Lower leg skin (tissue), 4 donors: ENCODE measurements at regions not wholly inside any gene's neighbourhood (a gene's known extent, or its start where the extent isn't known, plus 50 kb on each side); places are given as distances from the start of the nearest gene placed in this dataset.

Experiments used
- DNase-seq, 2 donors: peaks; one replicate each; pipeline ENCODE4 v3.0.0-alpha.2; 2019; ENCODE audit warnings: low spot score in 2 of 2
- H3K4me3 ChIP-seq: fragments of 200-600 bp; sonication (generic); 2 replicates; pipeline ENCODE4 v1.5.1; 2017; ENCODE audit warnings: mild to moderate bottlenecking, low read depth; ENCODE audit not compliant: poor library complexity, severe bottlenecking
- POLR2A ChIP-seq, 2 donors: fragments of 450-650 bp; IDR thresholded peaks; one replicate each; pipeline ENCODE4 v1.6.1; 2016 to 2017; ENCODE audit warnings: antibody characterized with exemption in 2 of 2, mild to moderate bottlenecking in 1 of 2, moderate library complexity in 1 of 2
- WGBS, 2 donors: methylation state at CpG; one replicate each; pipeline ENCODE4 v1.1.5; 2018; 5-methylcytosine and 5-hydroxymethylcytosine counted together
- intact Hi-C: fragments of 100-400 bp; cut with DNase I; formaldehyde crosslinking; loops from one replicate; pipeline ENCODE4 v1.15.0; 2023; ENCODE audit warnings: low total_unique reads
- TF ChIP-seq, protein P1 (sequence below), 3 donors: fragments of 450-650 bp; IDR thresholded peaks; one replicate each; pipeline ENCODE4 v1.5.1; 2016; ENCODE audit warnings: antibody characterized with exemption in 3 of 3, mild to moderate bottlenecking in 3 of 3, moderate library complexity in 2 of 3

DNA sequence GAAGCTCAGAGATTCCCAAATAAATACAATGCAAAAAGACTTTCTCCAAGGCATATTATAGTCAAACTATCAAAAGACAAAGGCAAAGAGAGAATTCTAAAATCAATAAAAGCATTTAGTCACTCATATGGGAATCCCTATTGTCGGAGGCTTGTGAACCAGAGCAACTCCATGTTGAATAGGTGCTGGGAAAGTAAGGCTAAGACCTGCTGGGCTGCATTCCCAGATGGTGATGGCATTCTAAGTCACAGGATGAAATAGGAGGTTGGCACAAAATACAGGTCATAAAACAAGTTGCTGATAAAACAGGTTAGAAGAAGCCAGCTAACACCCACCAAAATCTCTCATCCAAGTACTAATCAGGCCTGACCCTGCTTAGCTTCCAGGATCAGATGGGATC is 84.5 kb downstream of the JRKL start:
- 64 to 83% methylated on average over 1 of the region's 1 CpG for WGBS, 2 donors
- intact Hi-C loops, result no loop called here
- H3K4me3 ChIP-seq, result no peak overlapping the region
- no peak for DNase-seq
- no peak for TF ChIP-seq POLR2A (IDR thresholded peaks at IDR 0.05)
- TF ChIP-seq, protein P1, sequence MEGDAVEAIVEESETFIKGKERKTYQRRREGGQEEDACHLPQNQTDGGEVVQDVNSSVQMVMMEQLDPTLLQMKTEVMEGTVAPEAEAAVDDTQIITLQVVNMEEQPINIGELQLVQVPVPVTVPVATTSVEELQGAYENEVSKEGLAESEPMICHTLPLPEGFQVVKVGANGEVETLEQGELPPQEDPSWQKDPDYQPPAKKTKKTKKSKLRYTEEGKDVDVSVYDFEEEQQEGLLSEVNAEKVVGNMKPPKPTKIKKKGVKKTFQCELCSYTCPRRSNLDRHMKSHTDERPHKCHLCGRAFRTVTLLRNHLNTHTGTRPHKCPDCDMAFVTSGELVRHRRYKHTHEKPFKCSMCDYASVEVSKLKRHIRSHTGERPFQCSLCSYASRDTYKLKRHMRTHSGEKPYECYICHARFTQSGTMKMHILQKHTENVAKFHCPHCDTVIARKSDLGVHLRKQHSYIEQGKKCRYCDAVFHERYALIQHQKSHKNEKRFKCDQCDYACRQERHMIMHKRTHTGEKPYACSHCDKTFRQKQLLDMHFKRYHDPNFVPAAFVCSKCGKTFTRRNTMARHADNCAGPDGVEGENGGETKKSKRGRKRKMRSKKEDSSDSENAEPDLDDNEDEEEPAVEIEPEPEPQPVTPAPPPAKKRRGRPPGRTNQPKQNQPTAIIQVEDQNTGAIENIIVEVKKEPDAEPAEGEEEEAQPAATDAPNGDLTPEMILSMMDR (IDR thresholded peaks at IDR 0.05), result no peak

DNA sequence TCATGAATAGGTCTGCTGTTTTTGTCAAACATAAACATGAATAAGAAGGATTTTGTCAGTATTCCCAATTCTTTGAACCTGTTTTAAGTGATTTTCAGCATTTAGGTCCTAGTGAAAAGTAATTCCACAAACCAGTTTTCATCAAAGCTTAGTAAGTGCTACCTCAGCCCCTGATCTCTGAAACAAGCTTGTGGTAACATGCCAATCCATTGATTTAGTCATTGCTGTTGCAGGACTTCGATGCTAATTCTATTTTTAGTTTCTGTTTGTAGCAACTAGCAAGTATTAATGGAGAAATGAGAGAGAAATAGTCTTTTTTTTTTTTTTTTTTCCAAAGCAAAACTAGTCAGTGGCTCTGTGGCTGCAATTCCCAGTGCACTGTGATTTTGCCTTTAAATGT is 91.4 kb downstream of the JRKL start:
- 9 to 10% methylated on average over 1 of the region's 1 CpG for whole genome bisulfite sequencing, 2 donors
- no peak overlapping the region for H3K4me3 ChIP-seq
- no peak for TF ChIP-seq POLR2A (IDR thresholded peaks at IDR 0.05)
- TF ChIP-seq, protein P1 (IDR thresholded peaks at IDR 0.05), result no peak
- intact Hi-C loops, result no loop called here
- DNase-seq, result no peak

DNA sequence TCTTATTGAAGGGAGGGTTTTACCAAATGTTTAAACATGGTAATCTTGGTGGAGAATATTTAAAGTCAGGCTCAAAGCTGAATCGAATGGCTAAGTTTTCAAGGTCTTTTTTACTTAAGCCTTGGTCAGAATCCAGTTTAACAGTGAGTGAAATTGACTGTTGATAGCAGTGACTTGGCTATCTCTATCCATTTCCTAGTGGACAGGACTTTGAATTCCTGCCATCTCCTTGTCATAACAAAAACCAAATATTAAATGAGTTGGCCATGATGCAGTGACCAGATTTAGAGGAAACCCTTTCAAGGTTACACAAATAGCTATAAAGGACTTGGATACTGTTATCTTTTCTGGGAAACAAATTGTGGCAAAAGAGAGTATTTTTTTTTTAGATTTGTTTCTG is 92.0 kb downstream of the JRKL start:
- TF ChIP-seq, protein P1 (IDR thresholded peaks at IDR 0.05), result no peak
- no peak for TF ChIP-seq POLR2A (IDR thresholded peaks at IDR 0.05)
- DNase-seq, result no peak
- no peak overlapping the region for H3K4me3 ChIP-seq
- 55 to 70% methylated on average over 1 of the region's 1 CpG for WGBS, 2 donors
- intact Hi-C loops, result no loop called here

DNA sequence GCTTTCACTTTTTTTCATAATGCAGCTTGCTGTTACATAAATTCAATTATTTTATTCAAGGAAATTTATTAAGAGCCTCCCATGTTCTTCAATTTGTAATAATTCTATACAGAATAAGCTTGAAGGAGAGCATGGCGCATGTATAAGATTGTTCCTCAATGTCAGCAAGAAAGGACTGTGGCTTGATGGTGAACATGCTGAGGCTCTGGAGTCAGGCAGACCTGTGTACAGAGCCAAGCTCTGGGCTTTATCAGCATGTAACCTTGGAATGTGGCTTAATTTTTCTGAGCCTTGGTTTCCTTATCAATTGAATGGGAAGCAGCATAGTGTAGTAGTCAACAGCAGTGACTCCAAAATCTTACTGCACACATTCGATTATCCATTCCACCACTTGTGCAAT is 92.4 kb downstream of the JRKL start:
- intact Hi-C loops, result no loop called here
- H3K4me3 ChIP-seq, result no peak overlapping the region
- TF ChIP-seq POLR2A (IDR thresholded peaks at IDR 0.05), result no peak
- TF ChIP-seq, protein P1 (IDR thresholded peaks at IDR 0.05), result no peak
- no peak for DNase-seq
- 94 to 96% methylated on average over 2 of the region's 2 CpGs for WGBS, 2 donors

DNA sequence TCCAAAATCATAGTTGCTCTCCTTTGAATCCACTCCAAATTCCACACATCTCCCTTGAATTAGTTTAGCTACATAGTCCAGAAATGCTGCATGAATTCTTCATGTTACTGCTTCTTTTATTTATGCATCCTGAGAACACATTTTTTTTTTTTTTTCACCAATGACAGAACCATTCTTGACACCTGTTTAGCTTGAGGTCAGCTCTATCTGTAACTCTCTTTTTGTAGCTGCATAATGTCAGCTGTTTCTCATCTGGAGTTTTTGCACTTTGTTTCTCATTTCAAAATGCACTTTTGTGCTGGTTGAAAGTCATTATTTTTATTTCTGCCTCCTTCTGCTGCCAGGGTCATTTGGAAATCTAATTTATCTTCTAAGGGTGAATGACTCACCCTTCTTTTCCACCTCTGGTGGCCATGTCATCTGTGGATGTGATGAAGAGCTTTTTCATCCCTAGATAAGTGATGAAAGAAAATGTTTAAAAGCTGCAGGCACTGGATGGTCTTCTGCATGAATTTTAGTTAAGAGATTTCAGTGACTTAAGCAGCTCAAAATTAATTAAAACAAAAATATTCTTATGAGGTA is 93.7 kb downstream of the JRKL start:
- TF ChIP-seq POLR2A (IDR thresholded peaks at IDR 0.05), result no peak
- TF ChIP-seq, protein P1 (IDR thresholded peaks at IDR 0.05), result no peak
- H3K4me3 ChIP-seq, result no peak overlapping the region
- intact Hi-C loops, result no loop called here
- no peak for DNase-seq

DNA sequence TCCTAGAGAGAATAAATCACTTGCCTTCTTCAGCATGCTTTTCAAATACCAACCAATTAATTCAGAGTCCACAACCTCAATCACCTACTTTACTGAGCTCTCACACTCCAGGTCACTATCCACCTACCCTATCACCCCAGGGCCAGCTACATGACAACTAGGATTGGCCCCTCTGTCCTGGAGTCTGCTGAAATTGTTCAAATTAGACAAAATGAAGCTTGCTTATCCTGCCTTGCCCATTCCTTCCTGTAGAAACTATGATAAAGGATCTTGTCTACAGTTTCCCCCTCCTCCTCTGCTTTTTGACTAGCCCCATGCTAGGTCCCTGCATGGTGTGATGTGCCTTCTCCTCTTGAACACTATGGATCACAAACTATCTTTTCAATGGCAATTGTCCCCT is 94.5 kb downstream of the JRKL start:
- intact Hi-C loops, result no loop called here
- H3K4me3 ChIP-seq, result no peak overlapping the region
- TF ChIP-seq POLR2A (IDR thresholded peaks at IDR 0.05), result no peak
- TF ChIP-seq, protein P1 (IDR thresholded peaks at IDR 0.05), result no peak
- DNase-seq, result no peak
